IMR-90 (cell line): ENCODE measurements at regions not wholly inside any gene's neighbourhood (a gene's known extent, or its start where the extent isn't known, plus 50 kb on each side); places are given as distances from the start of the nearest gene placed in this dataset.

Experiments used
- ATAC-seq: fragments of 200-7000 bp; cut with Tn5 transposase; 2 replicates; pipeline ENCODE4 v1.9.1; 2020; ENCODE audit warnings: low read depth, mild to moderate bottlenecking, moderate library complexity
- BruUV-seq: library from RNA; stranded (reverse); fragments of 400-500 nt; replicated peaks from 2 replicates; lab custom pipeline; 2021; lab: Mats Ljungman, UMichigan
- CTCF ChIA-PET: fragments of 300-600 bp; formaldehyde crosslinking; extraction: SDS; loops from one replicate; lab custom pipeline; 2021; ENCODE audit warnings: antibody characterized with exemption; lab: Yijun Ruan, JAX
- POLR2A ChIA-PET: fragments of 300-600 bp; sonication (Branson Sonifier 250); formaldehyde crosslinking; loops from one replicate; lab custom pipeline; 2022; ENCODE audit warnings: antibody characterized with exemption; ENCODE audit not compliant: unreplicated experiment; lab: Charles Lee
- DNase-seq: peaks from one replicate; pipeline ENCODE4 v3.0.0; 2013
- H2AFZ ChIP-seq: replicated peaks from 2 replicates; pipeline ENCODE3; 2013; ENCODE audit warnings: low read length, mild to moderate bottlenecking; ENCODE audit not compliant: poor library complexity
- H2AK5ac ChIP-seq: 2 replicates; pipeline ENCODE4 v1.6.1; 2013; ENCODE audit warnings: low read depth, low read length, inconsistent platforms
- H2AK9ac ChIP-seq: replicated peaks from 2 replicates; pipeline ENCODE3; 2013; ENCODE audit warnings: mild to moderate bottlenecking, low read depth, low read length, moderate library complexity; ENCODE audit not compliant: poor library complexity
- H2BK120ac ChIP-seq: 2 replicates; pipeline ENCODE4 v1.6.1; 2013; ENCODE audit warnings: low read depth, low read length, inconsistent platforms
- H2BK15ac ChIP-seq: 3 replicates; pipeline ENCODE4 v1.6.1; 2013; ENCODE audit warnings: low read depth, low read length, inconsistent platforms
- H2BK20ac ChIP-seq: 2 replicates; pipeline ENCODE4 v1.6.1; 2013; ENCODE audit warnings: low read depth, mild to moderate bottlenecking, inconsistent platforms, low read length, moderate library complexity
- H2BK5ac ChIP-seq: 2 replicates; pipeline ENCODE4 v1.6.1; 2013; ENCODE audit warnings: mild to moderate bottlenecking, low read depth, low read length, inconsistent platforms; ENCODE audit not compliant: poor library complexity, severe bottlenecking
- H3K14ac ChIP-seq: replicated peaks from 2 replicates; pipeline ENCODE4 v1.6.1; 2013; ENCODE audit warnings: low read depth, low read length, inconsistent platforms
- H3K18ac ChIP-seq: 2 replicates; pipeline ENCODE4 v1.6.1; 2013; ENCODE audit warnings: low read depth, low read length, control low read depth
- H3K23ac ChIP-seq: 2 replicates; pipeline ENCODE4 v1.6.1; 2013; ENCODE audit warnings: low read depth, low read length, inconsistent platforms
- H3K27ac ChIP-seq: 2 replicates; pipeline ENCODE4 v1.5.1; 2013; ENCODE audit warnings: mild to moderate bottlenecking, control low read depth, low read length; ENCODE audit not compliant: insufficient read depth
- H3K27me3 ChIP-seq: 2 replicates; pipeline ENCODE4 v1.6.1; 2013; ENCODE audit warnings: low read length; ENCODE audit not compliant: control insufficient read depth, insufficient read depth
- H3K36me3 ChIP-seq: 2 replicates; pipeline ENCODE4 v1.6.1; 2013; ENCODE audit warnings: low read length, mixed read lengths; ENCODE audit not compliant: control insufficient read depth, insufficient read depth
- H3K4ac ChIP-seq: 2 replicates; pipeline ENCODE4 v1.6.1; 2013; ENCODE audit warnings: low read depth, low read length, inconsistent platforms
- H3K4me1 ChIP-seq: 2 replicates; pipeline ENCODE4 v1.6.1; 2013; ENCODE audit warnings: low read length, mixed read lengths; ENCODE audit not compliant: control insufficient read depth, insufficient read depth
- H3K4me2 ChIP-seq: 2 replicates; pipeline ENCODE4 v1.6.1; 2013; ENCODE audit warnings: low read depth, mild to moderate bottlenecking, control low read depth, low read length, moderate library complexity
- H3K4me3 ChIP-seq: 2 replicates; pipeline ENCODE4 v1.5.1; 2013; ENCODE audit warnings: low read depth, mild to moderate bottlenecking, control low read depth, low read length, moderate library complexity; ENCODE audit not compliant: insufficient read depth
- H3K56ac ChIP-seq: 2 replicates; pipeline ENCODE4 v1.6.1; 2013; ENCODE audit warnings: low read length, inconsistent platforms; ENCODE audit not compliant: insufficient read depth; ENCODE audit errors: extremely low read depth
- H3K79me1 ChIP-seq, 2 experiments: 2 replicates each; pipeline ENCODE4 v1.6.1; 2013; ENCODE audit warnings: low read length in 2 of 2, inconsistent platforms in 1 of 2, low read depth in 1 of 2
- H3K9ac ChIP-seq: 2 replicates; pipeline ENCODE4 v1.6.1; 2013; ENCODE audit warnings: low read depth, low read length, control low read depth
- H3K9me1 ChIP-seq: 2 replicates; pipeline ENCODE4 v1.6.1; 2013; ENCODE audit warnings: low read length, inconsistent platforms; ENCODE audit not compliant: insufficient read depth
- H3K9me3 ChIP-seq: 2 replicates; pipeline ENCODE4 v1.6.1; 2013; ENCODE audit warnings: low read length; ENCODE audit not compliant: control insufficient read depth, insufficient read depth
- H4K20me1 ChIP-seq: 2 replicates; pipeline ENCODE4 v1.6.1; 2013; ENCODE audit warnings: low read length, inconsistent platforms; ENCODE audit not compliant: insufficient read depth
- H4K5ac ChIP-seq: 2 replicates; pipeline ENCODE4 v1.6.1; 2013; ENCODE audit warnings: mild to moderate bottlenecking, low read depth, low read length, control low read depth
- H4K8ac ChIP-seq, 2 experiments: 2 replicates each; pipeline ENCODE4 v1.6.1; 2013; ENCODE audit warnings: low read depth in 2 of 2, low read length in 2 of 2, control low read depth in 1 of 2, inconsistent platforms in 1 of 2
- H4K91ac ChIP-seq: 2 replicates; pipeline ENCODE4 v1.6.1; 2013; ENCODE audit warnings: low read depth, low read length, inconsistent platforms; ENCODE audit not compliant: insufficient read depth
- BHLHE40 ChIP-seq: fragments of 150-350 bp; IDR thresholded peaks from 2 replicates; pipeline ENCODE4 v1.6.1; 2016; ENCODE audit warnings: mild to moderate bottlenecking, low read depth, low read length
- CEBPB ChIP-seq: IDR thresholded peaks from 2 replicates; pipeline ENCODE4 v1.6.1; 2012; ENCODE audit warnings: low read depth, low read length, improper control_type of control experiment
- CHD1 ChIP-seq: IDR thresholded peaks from 2 replicates; pipeline ENCODE4 v1.6.1; 2012; ENCODE audit warnings: low read depth, low read length, improper control_type of control experiment
- FOS ChIP-seq: fragments of 150-350 bp; IDR thresholded peaks from 2 replicates; pipeline ENCODE4 v1.6.1; 2016; ENCODE audit warnings: low read depth, low read length
- MAFK ChIP-seq: IDR thresholded peaks from 2 replicates; pipeline ENCODE4 v1.6.1; 2012; ENCODE audit warnings: low read depth, low read length, improper control_type of control experiment
- MAZ ChIP-seq: IDR thresholded peaks from 2 replicates; pipeline ENCODE4 v1.6.1; 2012; ENCODE audit warnings: low read depth, mild to moderate bottlenecking, low read length, improper control_type of control experiment, moderate library complexity, borderline replicate concordance
- NFE2L2 ChIP-seq: fragments of 150-350 bp; IDR thresholded peaks from 2 replicates; pipeline ENCODE4 v1.6.1; 2016; ENCODE audit warnings: low read depth, mild to moderate bottlenecking, low read length
- POLR2A ChIP-seq: IDR thresholded peaks from 2 replicates; pipeline ENCODE4 v1.6.1; 2012; ENCODE audit warnings: mild to moderate bottlenecking, low read depth, low read length
- RAD21 ChIP-seq: IDR thresholded peaks from 2 replicates; pipeline ENCODE4 v1.6.1; 2012; ENCODE audit warnings: low read length, improper control_type of control experiment
- RCOR1 ChIP-seq: IDR thresholded peaks from 2 replicates; pipeline ENCODE4 v1.6.1; 2012; ENCODE audit warnings: mild to moderate bottlenecking, low read length, improper control_type of control experiment; ENCODE audit not compliant: insufficient replicate concordance
- RFX5 ChIP-seq: IDR thresholded peaks from 2 replicates; pipeline ENCODE4 v1.8.0; 2012; ENCODE audit warnings: low read depth, mild to moderate bottlenecking, low read length, moderate library complexity
- SMC3 ChIP-seq: fragments of 150-350 bp; IDR thresholded peaks from 2 replicates; pipeline ENCODE4 v1.6.1; 2016; ENCODE audit warnings: low read depth, mild to moderate bottlenecking, antibody characterized with exemption, low read length, moderate library complexity
- WGBS, 2 experiments: methylation state at CpG; one replicate each; pipeline versions ENCODE4 v1.1.5 to v1.1.7; 2013; ENCODE audit warnings: missing lambda C conversion rate in 2 of 2; ENCODE audit not compliant: insufficient read length in 1 of 2; ENCODE audit errors: extremely low coverage in 2 of 2; 5-methylcytosine and 5-hydroxymethylcytosine counted together
- dilution Hi-C: fragments of 300-500 bp; cut with HindIII; formaldehyde crosslinking; loops from one replicate; pipeline ENCODE4 v1.14.3; 2018; ENCODE audit warnings: low sequenced_read_pairs; ENCODE audit not compliant: unreplicated experiment
- in situ Hi-C: fragments of 300-500 bp; cut with MboI; formaldehyde crosslinking; loops from 3 replicates; pipeline ENCODE4 v1.14.3; 2019; ENCODE audit warnings: low sequenced_read_pairs, inconsistent platforms, mixed read lengths
- intact Hi-C: fragments of 100-400 bp; cut with micrococcal nuclease; formaldehyde crosslinking; loops from 2 replicates; pipeline ENCODE4 v1.10.0; 2022
- TF ChIP-seq, protein P1 (sequence below): conservative IDR thresholded peaks from 2 replicates; pipeline ENCODE4 v1.5.1; 2012; ENCODE audit warnings: mild to moderate bottlenecking, low read depth, low read length, improper control_type of control experiment
- TF ChIP-seq, protein P2 (sequence below): fragments of 150-350 bp; IDR thresholded peaks from 2 replicates; pipeline ENCODE4 v1.6.1; 2017; ENCODE audit warnings: mild to moderate bottlenecking, antibody characterized with exemption, low read length, low read depth
- TF ChIP-seq, protein P3 (sequence below): fragments of 150-350 bp; IDR thresholded peaks from 2 replicates; pipeline ENCODE4 v1.6.1; 2016; ENCODE audit warnings: low read depth, mild to moderate bottlenecking, low read length, moderate library complexity, borderline replicate concordance

DNA sequence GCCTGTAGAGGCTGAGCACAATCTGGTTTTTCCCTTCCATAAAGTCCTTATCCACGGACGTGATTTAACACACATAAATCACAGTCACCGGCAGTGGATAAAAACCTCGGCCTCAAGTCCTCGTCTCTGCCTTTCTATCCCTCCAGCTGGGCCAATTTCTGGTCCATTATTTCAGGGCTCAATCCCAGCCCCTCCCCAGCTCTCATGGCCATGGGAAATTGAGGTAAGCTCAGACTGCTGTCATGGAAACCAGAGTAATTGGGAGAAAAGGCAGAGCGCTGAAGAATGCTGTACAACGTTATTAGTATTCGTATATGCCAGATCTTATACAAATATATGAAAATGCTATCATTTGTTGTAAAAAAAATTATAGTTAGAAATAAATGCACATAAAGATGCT is 86.2 kb upstream of the USP29 start:
- in situ Hi-C loops: no loop called here
- no CpG with 5 or more reads among the region's 8 CpGs for WGBS, 2 experiments
- H2BK120ac ChIP-seq: no peak overlapping the region
- no peak overlapping the region for H3K27ac ChIP-seq
- no peak overlapping the region for H3K56ac ChIP-seq
- H2AFZ ChIP-seq: no peak overlapping the region
- DNase-seq (no peak), ATAC-seq (no peak)
- ChIA-PET POLR2A (no interaction called here), CTCF (no interaction called here)
- intact Hi-C loops: no loop called here
- no peak overlapping the region for H2BK15ac ChIP-seq
- no peaks in the 10 kb centered on the region for H3K79me1 ChIP-seq
- H2AK9ac ChIP-seq: no peak overlapping the region
- H3K4me3 ChIP-seq: no peak overlapping the region
- H4K91ac ChIP-seq: no peak overlapping the region
- H4K20me1 ChIP-seq: no peaks in the 10 kb centered on the region
- no peak overlapping the region for H3K14ac ChIP-seq
- no peak overlapping the region for H2BK20ac ChIP-seq
- H4K8ac ChIP-seq: no peak overlapping the region
- no peak overlapping the region for H3K23ac ChIP-seq
- no TSS peak for BruUV-seq
- H4K5ac ChIP-seq: no peak overlapping the region
- H3K9ac ChIP-seq: no peak overlapping the region
- no peak overlapping the region for H3K4ac ChIP-seq
- H3K9me1 ChIP-seq: no peaks in the 10 kb centered on the region
- H3K36me3 ChIP-seq: no peaks in the 10 kb centered on the region
- no peak for TF ChIP-seq MAFK
- TF ChIP-seq, protein P1, sequence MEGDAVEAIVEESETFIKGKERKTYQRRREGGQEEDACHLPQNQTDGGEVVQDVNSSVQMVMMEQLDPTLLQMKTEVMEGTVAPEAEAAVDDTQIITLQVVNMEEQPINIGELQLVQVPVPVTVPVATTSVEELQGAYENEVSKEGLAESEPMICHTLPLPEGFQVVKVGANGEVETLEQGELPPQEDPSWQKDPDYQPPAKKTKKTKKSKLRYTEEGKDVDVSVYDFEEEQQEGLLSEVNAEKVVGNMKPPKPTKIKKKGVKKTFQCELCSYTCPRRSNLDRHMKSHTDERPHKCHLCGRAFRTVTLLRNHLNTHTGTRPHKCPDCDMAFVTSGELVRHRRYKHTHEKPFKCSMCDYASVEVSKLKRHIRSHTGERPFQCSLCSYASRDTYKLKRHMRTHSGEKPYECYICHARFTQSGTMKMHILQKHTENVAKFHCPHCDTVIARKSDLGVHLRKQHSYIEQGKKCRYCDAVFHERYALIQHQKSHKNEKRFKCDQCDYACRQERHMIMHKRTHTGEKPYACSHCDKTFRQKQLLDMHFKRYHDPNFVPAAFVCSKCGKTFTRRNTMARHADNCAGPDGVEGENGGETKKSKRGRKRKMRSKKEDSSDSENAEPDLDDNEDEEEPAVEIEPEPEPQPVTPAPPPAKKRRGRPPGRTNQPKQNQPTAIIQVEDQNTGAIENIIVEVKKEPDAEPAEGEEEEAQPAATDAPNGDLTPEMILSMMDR: no peak
- TF ChIP-seq CHD1: no peak
- TF ChIP-seq SMC3: no peak
- no peak for TF ChIP-seq MAZ
- TF ChIP-seq RCOR1: no peak
- no peak for TF ChIP-seq BHLHE40
- no peak for TF ChIP-seq CEBPB
- TF ChIP-seq, protein P2, sequence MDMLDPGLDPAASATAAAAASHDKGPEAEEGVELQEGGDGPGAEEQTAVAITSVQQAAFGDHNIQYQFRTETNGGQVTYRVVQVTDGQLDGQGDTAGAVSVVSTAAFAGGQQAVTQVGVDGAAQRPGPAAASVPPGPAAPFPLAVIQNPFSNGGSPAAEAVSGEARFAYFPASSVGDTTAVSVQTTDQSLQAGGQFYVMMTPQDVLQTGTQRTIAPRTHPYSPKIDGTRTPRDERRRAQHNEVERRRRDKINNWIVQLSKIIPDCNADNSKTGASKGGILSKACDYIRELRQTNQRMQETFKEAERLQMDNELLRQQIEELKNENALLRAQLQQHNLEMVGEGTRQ: no peak
- TF ChIP-seq, protein P3, sequence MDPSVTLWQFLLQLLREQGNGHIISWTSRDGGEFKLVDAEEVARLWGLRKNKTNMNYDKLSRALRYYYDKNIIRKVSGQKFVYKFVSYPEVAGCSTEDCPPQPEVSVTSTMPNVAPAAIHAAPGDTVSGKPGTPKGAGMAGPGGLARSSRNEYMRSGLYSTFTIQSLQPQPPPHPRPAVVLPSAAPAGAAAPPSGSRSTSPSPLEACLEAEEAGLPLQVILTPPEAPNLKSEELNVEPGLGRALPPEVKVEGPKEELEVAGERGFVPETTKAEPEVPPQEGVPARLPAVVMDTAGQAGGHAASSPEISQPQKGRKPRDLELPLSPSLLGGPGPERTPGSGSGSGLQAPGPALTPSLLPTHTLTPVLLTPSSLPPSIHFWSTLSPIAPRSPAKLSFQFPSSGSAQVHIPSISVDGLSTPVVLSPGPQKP: no peak
- no peak for TF ChIP-seq FOS
- TF ChIP-seq POLR2A: no peak
- no peak for TF ChIP-seq NFE2L2
- TF ChIP-seq RAD21: no peak
- no peak for TF ChIP-seq RFX5
- H3K4me1 ChIP-seq: no peaks in the 10 kb centered on the region
- peaks cover 20% of the 10 kb centered on the region for H3K9me3 ChIP-seq
- no peak overlapping the region for H3K4me2 ChIP-seq
- dilution Hi-C loops: no loop called here
- H3K27me3 ChIP-seq: no peaks in the 10 kb centered on the region
- no peak overlapping the region for H2BK5ac ChIP-seq
- no peak overlapping the region for H2AK5ac ChIP-seq
- no peak overlapping the region for H3K18ac ChIP-seq
